ENCODE measurements at regions not wholly inside any gene's neighbourhood (a gene's known extent, or its start where the extent isn't known, plus 50 kb on each side); places are given as distances from the start of the nearest gene placed in this dataset.

- TF ChIP-seq CTCF (IDR thresholded peaks at IDR 0.05): no peak
- no peak for TF ChIP-seq POLR2AphosphoS5 (IDR thresholded peaks at IDR 0.05)
- TF ChIP-seq EP300 (IDR thresholded peaks at IDR 0.05): no peak
- TF ChIP-seq POLR2A (IDR thresholded peaks at IDR 0.05): no peak
Observed at GRCh38 chr2:217647925-217648324, 354.9 kb downstream of the TNS1 start.
